ENCODE measurements at regions not wholly inside any gene's neighbourhood (a gene's known extent, or its start where the extent isn't known, plus 50 kb on each side); places are given as distances from the start of the nearest gene placed in this dataset.
"Not testable (repeated sequence)": the region's sequence is repeated elsewhere in the genome, so short reads cannot be mapped to it uniquely, and the experiment has no call there.

- H3K9ac ChIP-seq, result no peak overlapping the region
- peak overlapping the region; percentile 64 for H3K27ac ChIP-seq
- no peak overlapping the region for H3K4me3 ChIP-seq
- TF ChIP-seq Cebpa-rat (IDR thresholded peaks at IDR 0.05), result no peak
- H3K27me3 ChIP-seq, result no peaks in the 10 kb centered on the region
- peak overlapping the region; percentile 73 for H3K4me2 ChIP-seq
- H4K20me1 ChIP-seq, result no peaks in the 10 kb centered on the region
- no peaks in the 10 kb centered on the region for H3K9me3 ChIP-seq
- peaks cover 62% of the 10 kb centered on the region for H3K4me1 ChIP-seq
- no peaks in the 10 kb centered on the region for H3K36me3 ChIP-seq
Observed at GRCh38 chr6:6491761-6492160, 96.8 kb upstream of the LY86 start.

DNA sequence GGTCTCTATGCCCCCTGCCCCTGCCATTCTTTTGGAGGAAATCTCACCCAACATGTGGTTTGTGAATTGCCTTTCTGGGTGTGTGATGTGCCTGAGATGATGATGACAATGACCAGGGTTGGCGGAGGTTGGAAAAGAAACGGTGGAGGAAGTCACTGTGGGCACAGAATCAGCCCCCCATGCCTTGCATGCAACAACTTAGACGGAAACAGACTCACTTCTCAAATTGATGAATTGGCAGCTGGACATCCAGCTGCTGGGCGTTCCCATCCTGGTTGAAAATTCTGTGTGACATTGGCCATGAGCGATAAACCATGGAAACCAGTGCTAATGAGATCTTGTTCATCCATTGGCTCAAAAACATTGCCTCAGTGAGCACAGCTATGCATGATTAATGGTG, 95.8 kb upstream of the LY86 start:
- Histone ChIP-seq H3K27ac (peak overlapping the region; percentile 64; the same call in 1 of the 2 replicates), H3K9me3 (no peaks in the 10 kb centered on the region), H4K20me1 (no peaks in the 10 kb centered on the region), H3K4me1 (peaks cover 62% of the 10 kb centered on the region), H3K9ac (no peak overlapping the region), H3K36me3 (no peaks in the 10 kb centered on the region), H3K27me3 (no peaks in the 10 kb centered on the region), H3K4me2 (peak overlapping the region; percentile 73), H3K4me3 (no peak overlapping the region)
- TF ChIP-seq Cebpa-rat (IDR thresholded peaks at IDR 0.05), result no peak

- not testable (repeated sequence) for H3K27ac ChIP-seq, H4K20me1 ChIP-seq, H3K9ac ChIP-seq, H3K27me3 ChIP-seq, H3K36me3 ChIP-seq, H3K4me3 ChIP-seq, H3K9me3 ChIP-seq
- Histone ChIP-seq H3K4me1 (peaks cover 54% of the 10 kb centered on the region), H3K4me2 (peak overlapping the region; percentile 64)
Observed at GRCh38 chr6:6494139-6494538, 94.4 kb upstream of the LY86 start.

DNA sequence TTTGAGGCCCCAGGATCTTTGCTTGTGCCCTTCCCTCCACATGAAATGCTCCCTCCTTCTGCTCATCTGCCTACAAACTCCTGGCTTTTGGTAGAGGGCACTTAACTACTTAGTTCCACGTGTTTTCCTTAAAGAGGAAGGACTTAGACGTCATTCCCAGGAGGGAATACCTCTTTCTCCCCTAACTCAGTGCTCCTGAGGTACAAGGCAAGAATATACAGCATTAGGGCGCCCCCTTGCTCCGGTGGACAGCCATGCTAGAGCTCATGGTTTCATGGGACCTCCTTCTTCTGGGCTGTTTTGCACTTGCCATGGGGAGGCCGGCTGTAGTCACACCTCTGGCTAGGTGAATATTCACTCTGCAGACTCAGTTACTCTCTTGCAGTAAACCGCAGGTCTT, 93.8 kb upstream of the LY86 start:
- Histone ChIP-seq H3K27ac (no peak overlapping the region), H4K20me1 (no peaks in the 10 kb centered on the region), H3K4me2 (peak overlapping the region; percentile 64), H3K27me3 (no peaks in the 10 kb centered on the region), H3K4me1 (peaks cover 50% of the 10 kb centered on the region), H3K4me3 (no peak overlapping the region), H3K9me3 (no peaks in the 10 kb centered on the region), H3K9ac (no peak overlapping the region), H3K36me3 (no peaks in the 10 kb centered on the region)
- TF ChIP-seq Cebpa-rat (IDR thresholded peaks at IDR 0.05), result no peak

GRCh38 chr6:6495851-6496250, 92.7 kb upstream of the LY86 start:
- TF ChIP-seq Cebpa-rat (IDR thresholded peaks at IDR 0.05), result no peak
- no peak overlapping the region for H3K27ac ChIP-seq
- H3K9me3 ChIP-seq, result no peaks in the 10 kb centered on the region
- no peak overlapping the region for H3K4me2 ChIP-seq
- no peaks in the 10 kb centered on the region for H3K36me3 ChIP-seq
- H3K9ac ChIP-seq, result no peak overlapping the region
- no peak overlapping the region for H3K4me3 ChIP-seq
- H4K20me1 ChIP-seq, result no peaks in the 10 kb centered on the region
- no peaks in the 10 kb centered on the region for H3K27me3 ChIP-seq
- H3K4me1 ChIP-seq, result peaks cover 44% of the 10 kb centered on the region

DNA sequence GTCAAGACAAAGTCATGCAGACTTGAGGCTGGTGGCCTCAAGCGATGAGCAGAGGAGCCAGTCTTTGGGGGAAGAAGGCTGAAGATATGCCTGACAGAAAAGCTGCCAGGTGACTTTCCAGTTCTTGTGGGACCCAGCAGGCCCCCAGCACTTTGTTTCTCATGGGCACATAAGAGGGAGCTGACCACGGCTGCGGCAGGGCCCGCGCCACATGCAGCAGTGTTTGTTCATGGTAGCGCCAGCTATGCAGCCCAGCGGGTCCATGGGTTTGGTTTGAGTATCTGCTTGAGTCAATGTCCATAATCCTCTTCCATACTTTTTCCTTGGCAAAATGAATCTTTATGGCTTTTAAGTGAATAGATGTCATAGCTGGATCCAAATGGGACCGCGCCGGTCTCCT, 91.0 kb upstream of the LY86 start:
- Histone ChIP-seq H3K9me3 (no peaks in the 10 kb centered on the region), H3K27ac (no peak overlapping the region), H3K4me1 (peaks cover 27% of the 10 kb centered on the region), H4K20me1 (no peaks in the 10 kb centered on the region), H3K4me3 (no peak overlapping the region), H3K27me3 (no peaks in the 10 kb centered on the region), H3K4me2 (no peak overlapping the region), H3K36me3 (no peaks in the 10 kb centered on the region), H3K9ac (no peak overlapping the region)
- TF ChIP-seq Cebpa-rat (IDR thresholded peaks at IDR 0.05), result no peak

- Histone ChIP-seq H3K4me2 (no peak overlapping the region), H3K4me1 (peaks cover 22% of the 10 kb centered on the region), H3K27ac (no peak overlapping the region), H3K36me3 (no peaks in the 10 kb centered on the region), H3K9ac (no peak overlapping the region), H3K9me3 (no peaks in the 10 kb centered on the region), H3K4me3 (no peak overlapping the region), H3K27me3 (no peaks in the 10 kb centered on the region), H4K20me1 (no peaks in the 10 kb centered on the region)
- TF ChIP-seq Cebpa-rat (IDR thresholded peaks at IDR 0.05), result no peak
Observed at GRCh38 chr6:6497976-6498375, 90.5 kb upstream of the LY86 start.

- Histone ChIP-seq H3K9me3 (no peaks in the 10 kb centered on the region; the same call in 1 of the 2 replicates), H3K9ac (no peak overlapping the region), H4K20me1 (no peaks in the 10 kb centered on the region), H3K4me2 (no peak overlapping the region), H3K4me1 (no peaks in the 10 kb centered on the region), H3K27me3 (no peaks in the 10 kb centered on the region), H3K36me3 (no peaks in the 10 kb centered on the region), H3K27ac (no peak overlapping the region), H3K4me3 (no peak overlapping the region)
- TF ChIP-seq Cebpa-rat (IDR thresholded peaks at IDR 0.05), result no peak
Observed at GRCh38 chr6:6503191-6503590, 85.3 kb upstream of the LY86 start.

- Histone ChIP-seq H3K9ac (no peak overlapping the region), H3K9me3 (no peaks in the 10 kb centered on the region; the same call in 1 of the 2 replicates), H3K4me2 (no peak overlapping the region), H4K20me1 (no peaks in the 10 kb centered on the region), H3K4me3 (no peak overlapping the region), H3K36me3 (no peaks in the 10 kb centered on the region), H3K27ac (no peak overlapping the region), H3K4me1 (no peaks in the 10 kb centered on the region), H3K27me3 (no peaks in the 10 kb centered on the region)
- TF ChIP-seq Cebpa-rat (IDR thresholded peaks at IDR 0.05), result no peak
Observed at GRCh38 chr6:6505111-6505510, 83.4 kb upstream of the LY86 start.

DNA sequence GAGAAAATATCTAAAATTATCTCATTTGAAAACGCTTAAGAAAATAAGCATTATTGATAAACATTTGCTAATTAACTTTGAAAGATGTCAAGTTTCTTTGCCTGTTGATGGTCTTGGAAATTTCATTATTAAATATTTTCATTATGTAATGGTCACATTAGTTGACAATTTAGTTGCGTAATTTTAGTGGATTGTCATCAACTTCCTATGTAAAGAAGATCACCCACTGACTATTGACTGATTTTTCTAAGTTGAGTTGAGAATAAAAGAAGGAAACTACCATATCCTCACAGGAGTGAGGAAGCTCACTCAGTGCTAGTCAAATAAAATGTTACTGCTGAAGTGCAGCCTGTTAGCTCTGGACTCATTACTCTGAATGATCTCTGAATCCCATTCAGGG, 79.9 kb upstream of the LY86 start:
- H3K27ac ChIP-seq, result no peak overlapping the region
- H3K4me2 ChIP-seq, result no peak overlapping the region

GRCh38 chr6:6509284-6509683, 79.2 kb upstream of the LY86 start:
- H3K27me3 ChIP-seq, result no peaks in the 10 kb centered on the region
- no peaks in the 10 kb centered on the region for H4K20me1 ChIP-seq
- no peak for TF ChIP-seq Cebpa-rat (IDR thresholded peaks at IDR 0.05)
- H3K4me3 ChIP-seq, result no peak overlapping the region
- no peaks in the 10 kb centered on the region for H3K36me3 ChIP-seq
- no peaks in the 10 kb centered on the region; the same call in 1 of the 2 replicates for H3K9me3 ChIP-seq
- no peak overlapping the region for H3K27ac ChIP-seq
- H3K9ac ChIP-seq, result no peak overlapping the region
- no peaks in the 10 kb centered on the region for H3K4me1 ChIP-seq
- no peak overlapping the region for H3K4me2 ChIP-seq

More for the DNA sequence above, 79.9 kb upstream of the LY86 start:
- H3K4me1 ChIP-seq, result no peaks in the 10 kb centered on the region
- H3K9me3 ChIP-seq, result no peaks in the 10 kb centered on the region; the same call in 1 of the 2 replicates
- no peak overlapping the region for H3K4me3 ChIP-seq
- no peak for TF ChIP-seq Cebpa-rat (IDR thresholded peaks at IDR 0.05)
- no peaks in the 10 kb centered on the region for H4K20me1 ChIP-seq
- no peaks in the 10 kb centered on the region for H3K36me3 ChIP-seq
- H3K9ac ChIP-seq, result no peak overlapping the region
- H3K27me3 ChIP-seq, result no peaks in the 10 kb centered on the region
